Endothelial cell of umbilical vein (primary cell): ENCODE measurements at regions not wholly inside any gene's neighbourhood (a gene's known extent, or its start where the extent isn't known, plus 50 kb on each side); places are given as distances from the start of the nearest gene placed in this dataset.

Experiments used
- BruUV-seq: library from RNA; stranded (reverse); fragments of 400-500 nt; replicated peaks from 2 replicates; lab custom pipeline; 2021; lab: Mats Ljungman, UMichigan
- CTCF ChIA-PET: fragments of 300-600, 350-600 bp; sonication (Branson Sonifier 250); formaldehyde crosslinking; loops from one replicate; lab custom pipeline; 2021; ENCODE audit warnings: antibody characterized with exemption, inconsistent platforms; lab: Charles Lee
- POLR2A ChIA-PET: fragments of 300-600, 350-600 bp; sonication (Branson Sonifier 250); formaldehyde crosslinking; loops from one replicate; lab custom pipeline; 2021; ENCODE audit warnings: antibody characterized with exemption, inconsistent platforms; lab: Charles Lee
- DNase-seq: peaks from one replicate; pipeline ENCODE4 v3.0.0-alpha.2; 2011; ENCODE audit warnings: low read depth, low spot score
- FAIRE-seq: peaks from 2 replicates; lab custom pipeline; 2011; peaks lifted over from hg19 to GRCh38; lab: Jason Lieb, UNC
- H2AFZ ChIP-seq: 2 replicates; pipeline ENCODE4 v1.6.0; 2012; ENCODE audit warnings: low read depth, low read length, control low read depth, inconsistent platforms
- H3K27ac ChIP-seq: 2 replicates; pipeline ENCODE4 v1.5.1; 2011; ENCODE audit warnings: low read depth, mild to moderate bottlenecking, control low read depth, low read length, moderate library complexity; ENCODE audit not compliant: insufficient read depth
- H3K27me3 ChIP-seq, 2 experiments: 2 replicates each; pipeline versions ENCODE4 v1.6.0 to v1.6.1; 2011; ENCODE audit warnings: low read length in 2 of 2, mixed read lengths in 1 of 2; ENCODE audit not compliant: control insufficient read depth in 2 of 2, insufficient read depth in 2 of 2
- H3K36me3 ChIP-seq, 2 experiments: 2 replicates in 1 of 2; 3 replicates in 1 of 2; pipeline ENCODE4 v1.5.1; 2011; ENCODE audit warnings: low read length in 2 of 2, mild to moderate bottlenecking in 1 of 2, moderate library complexity in 1 of 2; ENCODE audit not compliant: control insufficient read depth in 2 of 2, insufficient read depth in 2 of 2; ENCODE audit errors: extremely low read depth in 1 of 2
- H3K4me1 ChIP-seq: 3 replicates; pipeline ENCODE4 v1.5.1; 2011; ENCODE audit warnings: mild to moderate bottlenecking, low read length; ENCODE audit not compliant: control insufficient read depth, insufficient read depth; ENCODE audit errors: extremely low read depth
- H3K4me2 ChIP-seq: 2 replicates; pipeline ENCODE4 v1.6.1; 2011; ENCODE audit warnings: low read length, control low read depth, mixed read lengths; ENCODE audit not compliant: insufficient read depth
- H3K4me3 ChIP-seq, 3 experiments: fragments of 200-600 bp in 1 of 3; sonication (generic), shearing (Covaris generic) in 1 of 3; replicated peaks in 1 of 3; 2 replicates each; pipeline ENCODE4 v1.5.1; 2011 to 2016; ENCODE audit warnings: control low read depth in 3 of 3, low read length in 3 of 3, mild to moderate bottlenecking in 2 of 3, inconsistent platforms in 1 of 3, low read depth in 1 of 3, moderate library complexity in 1 of 3; ENCODE audit not compliant: insufficient read depth in 1 of 3
- H3K79me2 ChIP-seq: 2 replicates; pipeline ENCODE4 v1.6.0; 2012; ENCODE audit warnings: low read length, inconsistent platforms; ENCODE audit not compliant: control insufficient read depth, insufficient read depth
- H3K9ac ChIP-seq: replicated peaks from 2 replicates; pipeline ENCODE3; 2011; ENCODE audit warnings: low read length, control low read depth; ENCODE audit not compliant: insufficient read depth; ENCODE audit errors: extremely low read depth
- H3K9me1 ChIP-seq: replicated peaks from 3 replicates; pipeline ENCODE4 v1.6.0; 2011; ENCODE audit warnings: mild to moderate bottlenecking, low read length; ENCODE audit not compliant: control insufficient read depth, insufficient read depth; ENCODE audit errors: extremely low read depth
- H3K9me3 ChIP-seq: replicated peaks from 2 replicates; pipeline ENCODE4 v1.5.1; 2012; ENCODE audit warnings: low read length, inconsistent platforms; ENCODE audit not compliant: control insufficient read depth, insufficient read depth
- H4K20me1 ChIP-seq: replicated peaks from 2 replicates; pipeline ENCODE3; 2011; ENCODE audit warnings: mild to moderate bottlenecking, low read length; ENCODE audit not compliant: control insufficient read depth, insufficient read depth; ENCODE audit errors: extremely low read depth
- CTCF ChIP-seq, 2 donors: IDR thresholded peaks; 1 replicate in 1 of 2; 2 replicates in 1 of 2; pipeline ENCODE4 v1.5.1; 2011; ENCODE audit warnings: low read length in 2 of 2, mild to moderate bottlenecking in 2 of 2, moderate library complexity in 2 of 2, control low read depth in 1 of 2, inconsistent platforms in 1 of 2, low read depth in 1 of 2; ENCODE audit not compliant: insufficient read depth in 1 of 2; ENCODE audit errors: extremely low read depth in 1 of 2
- EZH2 ChIP-seq: IDR thresholded peaks from 2 replicates; pipeline ENCODE4 v1.6.1; 2012; ENCODE audit warnings: borderline replicate concordance, low read depth, mild to moderate bottlenecking, moderate library complexity, low read length, inconsistent platforms; ENCODE audit not compliant: severe bottlenecking
- FOS ChIP-seq: IDR thresholded peaks from 2 replicates; pipeline ENCODE4 v1.6.1; 2011; ENCODE audit warnings: mild to moderate bottlenecking, low read length, moderate library complexity, borderline replicate concordance; ENCODE audit not compliant: insufficient read depth
- GATA2 ChIP-seq: IDR thresholded peaks from 2 replicates; pipeline ENCODE4 v1.7.0; 2011; ENCODE audit warnings: low read depth, mild to moderate bottlenecking, moderate library complexity, mixed read lengths, low read length; ENCODE audit not compliant: insufficient read length, insufficient read depth
- JUN ChIP-seq: IDR thresholded peaks from 2 replicates; pipeline ENCODE4 v1.6.1; 2011; ENCODE audit warnings: borderline replicate concordance, low read depth; ENCODE audit not compliant: insufficient read length, insufficient read depth
- MAX ChIP-seq: IDR thresholded peaks from 2 replicates; pipeline ENCODE4 v1.6.1; 2011; ENCODE audit not compliant: insufficient read depth, insufficient read length
- MYC ChIP-seq: IDR thresholded peaks from one replicate; pipeline ENCODE4 v1.6.1; 2011; ENCODE audit warnings: mild to moderate bottlenecking, low read depth, low read length
- POLR2A ChIP-seq: IDR thresholded peaks from 2 replicates; pipeline ENCODE4 v1.6.1; 2012; ENCODE audit warnings: low read depth, mild to moderate bottlenecking, control low read depth, low read length
- POLR2AphosphoS5 ChIP-seq: IDR thresholded peaks from 2 replicates; pipeline ENCODE4 v1.6.1; 2012; ENCODE audit warnings: low read depth, mild to moderate bottlenecking, control low read depth, low read length, moderate library complexity; ENCODE audit not compliant: insufficient read depth
- dilution Hi-C: fragments of 300-500 bp; cut with MboI; formaldehyde crosslinking; loops from one replicate; pipeline ENCODE4 v1.15.0; 2019; ENCODE audit warnings: low sequenced_read_pairs; ENCODE audit not compliant: extremely low pct_ligation_motif_present
- intact Hi-C: fragments of 100-400 bp; cut with micrococcal nuclease; formaldehyde crosslinking; loops from one replicate; pipeline ENCODE4 v1.10.0; 2022

- Histone ChIP-seq H3K4me2 (no peak overlapping the region), H4K20me1 (no peaks in the 10 kb centered on the region), H3K9me1 (no peaks in the 10 kb centered on the region), H3K27ac (no peak overlapping the region), H3K4me1 (no peaks in the 10 kb centered on the region), H3K4me3 (no peak overlapping the region), H2AFZ (no peak overlapping the region), H3K79me2 (no peaks in the 10 kb centered on the region), H3K27me3 (no peaks in the 10 kb centered on the region), H3K9ac (no peak overlapping the region), H3K36me3 (no peaks in the 10 kb centered on the region), H3K9me3 (no peaks in the 10 kb centered on the region)
- BruUV-seq: no TSS peak
- POLR2A ChIA-PET: no interaction called here
- FAIRE-seq: no peak
- CTCF ChIA-PET: no interaction called here
- dilution Hi-C loops (no loop called here), intact Hi-C loops (no loop called here)
- TF ChIP-seq FOS: no peak
- no peak for TF ChIP-seq MAX
- TF ChIP-seq POLR2AphosphoS5: no peak
- TF ChIP-seq GATA2: no peak
- no peak for TF ChIP-seq EZH2
- no peak for TF ChIP-seq CTCF (IDR thresholded peaks at IDR 0.05; ENCODE audit: extremely low read depth in 1 of 2, insufficient read depth in 1 of 2, low read depth in 1 of 2, low read length in 2 of 2)
- no peak for TF ChIP-seq POLR2A
- no peak for TF ChIP-seq MYC
- TF ChIP-seq JUN: no peak
- DNase-seq: no peak
These were observed 117.5 kb upstream of the NR2F2 start for GRCh38 chr15:96213045-96213444.
